NCI-H146 treated with DMSO at 0.1 percent for 48 hours (cell line): ENCODE measurements at regions not wholly inside any gene's neighbourhood (a gene's known extent, or its start where the extent isn't known, plus 50 kb on each side); places are given as distances from the start of the nearest gene placed in this dataset.

ENCODE experiments used
- DNase-seq: peaks from one replicate; lab custom pipeline; 2025; ENCODE audit not compliant: unreplicated experiment; lab: John Stamatoyannopoulos, UW

DNA sequence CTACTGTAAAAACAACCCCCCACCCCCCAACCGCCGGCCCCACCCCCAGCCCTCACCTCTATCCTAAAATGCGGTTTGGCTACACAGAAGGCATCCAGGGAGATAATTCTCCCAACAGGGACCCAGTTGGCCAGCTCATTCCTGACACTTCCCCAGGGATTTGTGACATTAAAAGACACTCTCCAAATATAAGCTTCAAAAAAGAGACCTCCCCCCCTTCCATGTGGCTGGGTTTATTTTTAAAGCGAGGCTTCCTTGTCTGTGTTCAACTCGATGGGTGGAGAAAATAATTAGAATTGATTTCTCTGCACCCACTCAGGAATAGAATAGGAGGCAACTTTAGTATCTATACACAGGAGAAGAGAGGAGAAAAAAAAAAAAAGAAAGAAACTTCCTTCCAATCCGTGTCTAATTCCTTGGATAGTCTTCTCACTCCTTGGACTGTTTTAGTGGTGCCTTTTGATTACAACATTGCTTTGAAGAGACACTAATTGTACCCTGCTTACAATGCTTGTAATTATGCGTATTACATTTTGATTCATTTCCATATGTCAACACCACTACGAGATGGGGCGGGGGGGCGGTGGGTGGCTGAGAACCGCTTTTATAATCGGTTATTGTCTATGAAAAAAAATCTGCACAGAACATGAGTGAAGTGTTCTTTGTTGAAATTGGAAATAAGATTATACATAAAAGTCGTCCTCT lies 500.4 kb downstream of the MIAT start:
- DNase-seq, result no peak

DNA sequence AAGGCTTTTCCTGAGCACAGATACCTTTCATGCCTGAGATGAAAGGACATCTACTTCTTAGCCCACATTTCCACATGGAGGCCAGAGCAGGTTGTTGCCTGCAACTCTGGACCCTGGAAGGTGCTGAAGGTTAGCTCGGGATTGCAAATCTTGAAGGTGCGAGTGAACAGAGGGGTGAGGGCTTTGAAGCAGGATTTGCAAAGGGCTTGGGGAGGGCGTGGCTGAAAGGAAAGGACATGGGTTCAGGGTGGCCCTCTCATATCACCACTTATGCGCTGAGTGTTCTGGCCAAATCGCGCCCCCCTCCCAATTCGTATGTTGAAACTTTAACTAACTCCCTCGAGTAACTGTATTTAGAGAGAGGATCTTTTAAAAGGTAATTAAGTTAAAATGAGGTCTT lies 501.6 kb downstream of the MIAT start:
- DNase-seq, result no peak

DNA sequence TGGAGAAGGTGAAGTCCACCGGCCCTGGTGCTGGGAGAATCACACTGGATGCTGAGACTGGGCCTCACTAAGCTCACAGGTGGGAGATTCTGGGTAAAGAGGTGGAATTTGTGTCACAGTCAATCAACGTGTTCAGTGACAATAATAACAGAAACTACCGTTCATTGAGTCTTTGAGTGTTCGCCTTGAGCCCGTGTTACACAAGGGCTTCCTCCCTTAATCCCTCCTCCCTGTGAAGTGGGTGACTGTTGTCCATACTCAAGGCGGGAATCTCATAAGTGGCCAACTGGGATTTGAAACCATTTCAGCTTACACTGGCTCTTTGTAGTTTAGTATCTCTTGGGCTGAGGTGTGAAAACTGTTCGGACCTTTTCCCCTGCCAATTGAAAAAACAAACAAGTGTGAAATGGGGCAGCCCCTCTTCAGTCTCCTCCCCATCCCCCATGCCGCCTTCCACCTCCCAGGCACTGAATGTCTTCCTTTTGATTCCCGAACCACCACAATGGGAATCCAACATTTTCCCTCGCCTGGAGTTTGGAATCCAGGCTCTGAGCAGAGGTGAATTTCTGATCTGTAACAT lies 502.4 kb downstream of the MIAT start:
- DNase-seq, result no peak

DNA sequence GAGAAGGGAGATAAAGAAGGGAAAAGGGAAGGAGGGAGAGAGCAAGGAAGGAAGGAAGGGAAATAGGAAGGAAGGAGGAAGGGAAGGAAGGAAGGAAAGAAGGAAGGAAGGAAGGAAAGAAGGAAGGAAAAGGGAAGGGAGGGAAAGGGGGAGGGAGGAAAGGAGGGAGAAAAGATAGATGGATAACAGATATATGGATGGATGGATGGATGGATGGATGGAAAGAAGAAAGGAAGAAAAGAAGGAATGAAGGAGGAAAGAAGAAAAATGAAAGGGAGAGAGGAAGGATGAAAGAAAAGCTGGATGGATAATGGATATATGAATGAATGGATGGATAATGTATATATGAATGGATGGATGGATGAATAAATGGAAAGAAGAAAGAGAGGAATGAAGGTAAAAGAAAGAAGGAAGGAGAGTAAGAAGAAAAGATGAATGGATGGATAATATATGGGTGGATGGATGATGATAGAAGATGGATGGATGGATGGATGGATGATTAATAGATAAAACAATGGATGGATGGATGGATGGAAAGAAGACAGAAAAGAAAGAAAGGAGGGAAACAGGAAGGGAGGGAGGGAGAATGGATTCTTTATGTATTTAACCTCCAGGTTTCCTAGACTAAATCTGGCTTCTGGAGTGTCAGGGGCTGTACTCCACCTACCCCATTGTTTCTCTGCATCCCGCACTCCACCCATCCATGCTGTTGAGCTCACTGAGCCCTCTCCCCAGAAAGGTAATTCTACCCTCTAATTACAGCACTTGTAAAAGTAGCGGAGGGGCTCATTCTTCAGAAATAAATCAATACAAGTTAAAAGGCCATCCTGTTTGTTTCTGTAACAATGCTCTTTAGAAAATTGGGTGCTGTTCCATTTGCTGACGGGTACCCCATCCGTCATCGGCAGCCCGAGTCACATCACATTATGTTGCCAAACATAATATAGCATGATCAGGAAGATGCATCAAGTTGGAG lies 506.1 kb downstream of the MIAT start:
- no peak for DNase-seq

DNA sequence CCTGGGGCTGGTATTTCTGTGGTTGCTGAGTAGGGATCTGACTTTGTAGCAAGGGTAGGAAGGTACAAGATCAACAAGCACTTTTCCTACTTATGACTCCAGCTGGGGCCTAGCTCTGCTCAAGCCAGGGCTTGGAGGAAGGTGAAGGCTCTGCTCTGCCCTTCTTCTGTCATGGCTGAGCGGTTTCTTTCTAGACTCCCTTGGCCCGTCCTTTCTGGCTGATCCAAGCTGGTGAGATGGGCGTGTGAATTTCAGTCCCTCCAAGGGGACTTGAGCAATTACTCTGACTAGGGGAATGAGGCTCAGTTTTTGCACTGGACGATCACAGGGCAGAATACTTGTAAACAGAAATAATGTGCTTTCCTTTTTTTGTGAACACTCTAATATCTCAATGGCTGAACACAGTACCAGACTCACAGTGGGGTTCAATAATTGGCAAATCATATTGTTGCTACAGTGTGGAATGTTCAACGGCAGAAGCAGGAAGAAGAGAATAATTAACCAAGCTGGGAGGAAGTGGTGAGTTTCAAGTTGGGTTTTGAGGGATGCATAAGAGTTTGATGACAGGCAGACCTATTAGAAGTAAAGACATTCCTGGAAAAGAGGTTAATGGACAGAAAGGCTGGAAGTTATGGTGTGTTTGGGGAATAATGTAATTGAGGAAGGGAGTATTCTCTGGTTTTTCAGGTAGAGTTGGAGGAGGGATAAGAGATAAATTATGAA lies 507.6 kb downstream of the MIAT start:
- DNase-seq, result no peak

DNA sequence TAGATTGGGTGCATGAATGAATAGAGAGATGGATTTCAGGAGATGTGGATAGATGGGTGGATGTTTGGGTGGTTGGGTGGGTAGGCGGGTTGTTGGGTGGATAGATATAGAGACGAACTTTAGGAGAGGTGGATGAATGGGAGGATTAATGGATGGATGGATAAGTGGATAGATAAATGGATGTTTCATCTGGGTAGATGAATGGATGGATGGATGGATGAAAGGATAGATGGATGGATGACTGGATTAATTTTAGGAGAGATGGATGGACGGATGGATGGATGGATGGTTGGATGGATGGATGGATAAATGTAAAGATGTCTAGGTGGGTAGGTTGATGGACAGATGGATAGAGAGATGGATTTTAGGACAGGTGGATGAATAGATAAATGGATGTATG lies 511.3 kb downstream of the MIAT start:
- DNase-seq, result no peak

DNA sequence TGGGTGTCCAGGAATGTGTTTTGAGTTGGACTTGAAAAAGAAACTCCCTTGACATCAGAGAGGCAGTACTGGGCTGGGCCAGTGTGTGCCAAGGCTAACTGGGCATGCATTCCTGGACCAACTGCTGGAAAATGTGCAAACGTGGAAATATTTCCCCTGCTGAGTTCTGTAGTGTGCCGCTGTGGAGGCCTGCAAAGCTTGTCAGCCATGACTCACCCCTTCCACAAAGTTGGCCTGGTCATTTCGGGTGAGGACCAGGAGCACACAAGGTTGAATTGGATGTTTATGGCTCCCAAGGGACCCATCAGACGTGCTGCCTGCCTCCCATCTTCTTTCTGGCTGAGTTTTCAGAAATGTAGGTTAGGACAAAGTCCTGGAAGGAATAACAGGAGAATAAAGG lies 513.1 kb downstream of the MIAT start:
- no peak for DNase-seq

DNA sequence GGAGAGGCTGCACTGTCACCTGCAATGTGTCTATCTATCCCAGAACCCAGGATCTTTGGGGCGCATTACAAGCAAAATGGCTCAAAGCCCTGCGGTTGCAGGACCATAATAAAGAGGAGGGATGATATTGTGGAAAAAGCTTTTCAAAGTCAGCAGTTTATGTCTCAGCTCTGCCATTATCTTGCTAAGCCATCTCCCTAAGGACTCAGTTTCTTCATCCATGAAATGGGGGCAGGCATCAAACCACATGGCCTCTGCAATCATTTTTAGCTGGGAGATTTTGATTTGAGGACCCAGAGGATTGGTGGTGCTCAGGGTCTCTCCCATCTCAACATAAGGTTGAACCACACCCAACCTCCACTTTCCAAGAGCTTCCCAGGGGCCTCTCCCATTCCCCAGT lies 513.8 kb downstream of the MIAT start:
- DNase-seq, result no peak

DNA sequence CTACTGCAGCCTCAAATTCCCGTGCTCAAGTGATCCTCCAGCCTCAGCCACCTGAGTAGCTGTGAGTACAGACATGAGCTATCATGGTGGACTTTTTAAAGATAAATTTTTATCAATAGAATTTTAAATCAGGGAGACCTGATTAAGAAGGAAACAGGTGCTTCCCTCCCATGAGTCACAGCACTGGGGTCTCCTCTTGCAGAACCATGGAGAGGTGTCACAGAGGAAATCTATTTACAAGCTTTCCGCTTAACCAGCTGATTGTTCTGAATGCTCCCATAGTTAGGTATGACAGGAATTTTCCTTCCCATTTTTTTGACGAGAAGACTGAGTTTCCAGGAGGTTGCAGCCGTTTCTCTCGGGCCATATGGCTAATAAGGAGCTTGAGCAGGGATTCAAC lies 516.1 kb downstream of the MIAT start:
- no peak for DNase-seq

DNA sequence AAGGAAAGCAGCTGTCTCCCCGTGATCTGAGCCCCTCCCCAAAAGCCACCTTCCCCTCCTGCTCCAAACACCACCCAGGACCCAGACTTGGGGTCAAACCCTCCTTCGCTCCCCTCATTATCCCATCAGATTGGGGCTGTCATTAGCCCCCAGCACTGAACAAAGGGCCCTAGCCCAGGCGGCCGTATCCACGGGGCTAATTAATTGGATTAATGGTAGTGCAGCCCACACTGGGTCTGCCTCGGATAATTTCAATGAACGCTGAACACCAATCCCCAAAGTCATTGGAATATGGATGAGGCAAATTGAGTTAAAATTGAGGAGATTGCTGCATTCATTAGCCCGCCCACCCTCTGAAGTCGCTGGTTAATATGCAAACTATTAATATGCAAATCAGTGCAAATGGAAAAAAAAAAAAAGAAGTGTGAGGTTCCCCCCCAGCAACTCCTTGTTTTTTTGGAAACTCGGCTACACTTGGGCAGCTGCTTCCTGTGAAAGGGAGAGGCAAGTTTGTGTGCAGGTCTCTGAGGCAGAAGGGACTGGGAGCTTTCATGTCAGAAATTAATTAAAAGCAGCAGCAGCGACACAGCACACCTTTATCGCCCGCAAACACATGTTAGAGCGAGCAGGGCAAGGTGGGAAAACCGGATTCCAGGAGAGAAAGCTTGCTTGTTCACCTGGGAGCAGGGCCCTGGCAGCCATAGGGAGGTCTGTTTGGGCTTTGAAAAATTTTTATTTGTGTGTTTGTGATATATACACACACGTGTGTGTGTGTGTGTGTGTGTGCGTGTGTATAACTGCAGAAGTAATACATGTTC lies 517.8 kb downstream of the MIAT start:
- DNase-seq, result no peak

DNA sequence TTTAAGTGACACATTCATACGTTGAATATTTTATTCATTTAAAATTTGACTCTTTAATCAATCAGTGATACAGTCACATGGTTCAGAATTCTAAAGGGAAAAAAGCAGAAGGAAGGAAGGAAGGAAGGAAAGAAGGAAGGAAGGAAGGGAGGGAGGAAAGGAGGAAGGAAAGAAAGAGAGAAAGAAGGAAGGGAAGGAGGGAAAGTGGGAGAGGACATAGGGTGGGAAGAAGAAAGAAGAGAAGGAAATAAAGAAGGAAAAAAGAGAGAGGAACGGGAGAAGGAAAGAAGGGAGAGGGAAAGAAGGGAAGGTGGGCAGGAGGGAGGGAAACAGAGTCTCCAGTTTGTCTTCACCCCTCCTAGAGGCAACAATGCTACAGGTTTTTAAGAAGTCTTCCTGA lies 518.6 kb downstream of the MIAT start:
- no peak for DNase-seq

DNA sequence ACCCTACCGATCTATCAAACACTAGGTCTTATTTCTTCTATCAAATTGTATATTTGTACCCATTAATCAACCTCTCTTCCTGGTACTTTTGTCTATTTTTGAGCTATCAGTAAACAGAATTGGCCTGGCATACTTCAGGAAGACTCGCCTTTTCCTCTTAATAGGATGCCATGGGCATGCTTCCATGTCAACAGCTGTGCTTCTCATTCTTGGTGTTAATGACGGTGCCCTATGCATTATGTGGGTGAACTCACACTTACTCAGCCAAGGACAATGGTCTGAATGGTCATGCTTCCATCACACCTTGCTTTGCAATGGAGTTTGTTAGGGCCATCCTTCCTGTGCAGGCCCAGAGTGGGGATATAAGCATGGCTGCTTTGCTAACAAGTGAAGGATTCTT lies 521.8 kb downstream of the MIAT start:
- DNase-seq, result no peak

DNA sequence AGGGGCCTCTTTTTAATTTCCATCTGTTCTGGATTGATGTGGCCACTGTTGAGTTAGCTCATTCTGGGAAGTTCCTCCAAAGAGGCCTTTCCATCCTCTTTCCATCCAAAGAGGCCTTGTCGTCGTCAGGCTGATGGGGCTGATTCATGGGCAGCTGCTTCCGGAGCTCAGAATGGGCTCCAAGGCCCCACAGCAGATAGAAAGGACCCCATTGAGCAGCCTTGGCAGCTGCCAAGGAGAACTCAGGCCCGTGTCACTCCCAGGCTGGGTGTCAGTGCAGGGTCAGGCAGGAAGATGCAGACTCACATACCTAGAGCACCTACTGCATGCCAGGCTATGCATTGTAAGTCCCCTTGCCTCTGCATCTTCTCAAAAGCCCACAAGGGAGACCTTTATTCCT lies 524.1 kb downstream of the MIAT start:
- DNase-seq, result no peak

DNA sequence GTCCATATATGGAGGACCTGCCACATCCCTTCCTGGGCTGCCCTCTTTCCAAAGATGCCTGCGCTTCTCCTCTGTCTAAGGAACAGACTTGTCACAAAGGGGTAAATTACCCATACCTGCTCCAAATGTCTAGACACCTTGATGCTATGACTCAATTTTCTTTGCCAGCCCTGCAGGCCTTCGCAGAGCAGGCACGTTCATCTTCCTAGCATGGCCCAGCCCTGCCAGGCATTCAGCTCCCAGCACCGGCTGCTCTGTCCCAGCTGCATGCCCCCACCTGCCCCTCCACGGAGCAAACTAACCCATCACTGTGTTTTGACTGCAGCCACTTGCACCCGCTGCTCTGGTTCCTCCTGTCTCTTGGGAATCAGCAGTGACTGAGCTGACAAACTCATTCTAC lies 526.1 kb downstream of the MIAT start:
- DNase-seq, result no peak

DNA sequence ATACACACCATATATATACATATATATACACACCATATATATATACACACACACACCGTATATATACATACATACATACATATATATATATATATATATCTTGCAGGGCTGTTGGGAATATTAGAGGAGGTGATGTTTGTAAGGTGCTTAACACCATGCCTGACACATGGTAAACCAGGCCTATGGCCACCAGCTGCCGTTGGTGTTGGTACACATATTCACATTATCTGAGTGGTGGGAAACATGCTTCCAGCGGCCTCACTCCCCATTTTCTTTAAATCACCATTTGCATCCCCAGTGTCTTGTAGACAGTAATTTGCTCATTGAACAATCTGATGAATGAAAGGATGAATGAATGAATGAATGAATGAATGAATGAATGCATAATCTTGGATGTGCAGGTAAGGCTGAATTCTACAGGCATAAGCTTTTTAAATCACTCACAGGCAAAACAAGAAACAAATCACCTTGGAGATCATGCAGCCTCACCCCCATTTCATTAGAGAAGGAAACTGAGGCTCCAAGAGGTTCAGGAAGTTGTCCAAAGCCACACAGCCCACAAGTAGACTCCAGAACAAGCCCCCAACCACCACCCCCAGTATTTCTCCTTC lies 527.8 kb downstream of the MIAT start:
- DNase-seq, result no peak

DNA sequence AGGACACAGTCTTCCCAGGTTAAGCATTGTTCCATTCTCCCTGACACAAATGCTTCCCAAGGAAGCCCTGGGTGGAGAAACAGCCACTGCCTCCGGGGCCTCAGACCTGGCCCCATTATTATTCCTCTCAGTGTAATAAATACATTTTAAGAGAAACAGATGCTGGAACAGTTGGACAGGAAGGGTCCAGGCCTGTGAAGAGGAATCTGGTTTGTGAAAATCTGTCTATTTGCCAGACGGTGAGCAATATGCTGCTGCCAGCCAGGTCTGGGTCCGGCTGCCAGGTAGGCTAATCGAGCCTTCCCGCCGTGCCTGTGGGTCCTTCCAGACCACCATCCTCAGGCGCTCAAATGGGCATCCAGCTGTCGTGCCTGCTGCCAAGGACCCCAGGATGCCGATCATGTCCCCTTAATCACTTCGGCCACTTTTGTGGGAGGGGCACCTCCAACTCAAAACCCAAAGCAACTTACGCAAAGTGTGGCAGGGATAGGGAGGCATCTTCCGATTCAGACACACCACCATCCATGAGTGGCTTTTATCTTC lies 528.4 kb downstream of the MIAT start:
- DNase-seq, result no peak

DNA sequence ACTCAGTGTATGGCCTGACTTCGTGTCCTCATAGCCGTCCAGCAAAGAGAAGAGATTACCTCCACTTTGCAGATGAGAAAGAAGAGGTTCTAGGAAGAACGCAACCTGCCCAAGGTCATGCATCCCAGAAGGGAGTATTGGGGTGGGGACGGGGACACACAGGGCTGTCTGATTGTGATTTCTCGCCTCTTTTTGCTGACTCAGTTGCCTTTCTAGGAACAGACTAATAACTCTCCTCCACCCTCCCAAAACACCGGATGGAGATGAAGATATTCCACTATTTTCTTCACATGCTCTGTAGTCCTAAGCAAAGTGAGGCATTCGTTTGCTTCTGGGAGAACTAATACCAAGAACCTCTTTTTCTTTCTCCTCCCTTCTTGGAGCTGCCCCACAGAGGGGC lies 529.3 kb downstream of the MIAT start:
- DNase-seq, result no peak

DNA sequence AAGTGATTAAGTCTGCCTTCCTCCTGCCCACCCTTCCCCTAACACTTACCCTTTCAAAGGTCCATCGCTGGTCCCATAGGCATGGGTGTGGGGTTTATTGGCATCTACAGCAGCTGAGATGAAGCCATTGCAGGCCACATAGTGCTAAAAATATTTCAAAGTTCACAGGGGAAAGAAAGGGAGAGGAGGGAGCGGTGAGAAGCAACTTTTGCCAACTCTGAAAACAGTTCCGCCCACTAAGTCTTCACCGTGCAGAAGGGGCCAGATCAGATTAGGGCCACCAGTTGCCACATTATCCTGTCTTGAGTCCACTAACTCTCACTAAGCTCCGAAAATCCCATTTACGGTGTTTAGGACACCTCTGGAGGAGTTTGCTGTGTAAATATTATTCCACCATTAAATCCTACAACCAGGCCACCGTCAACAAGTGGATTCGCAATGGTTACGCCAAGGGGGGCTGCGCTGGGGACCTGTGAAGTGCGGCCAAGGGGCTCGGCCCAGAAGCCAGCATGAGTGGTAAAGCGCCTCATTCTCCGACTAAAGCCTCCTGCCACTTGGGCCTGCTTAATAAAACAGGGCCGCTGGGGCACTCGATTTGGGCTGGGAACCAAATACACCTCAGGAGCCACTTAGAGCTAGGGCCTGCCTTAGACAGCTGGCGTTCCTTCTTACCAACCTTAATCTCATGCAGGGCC lies 534.9 kb downstream of the MIAT start:
- DNase-seq, result no peak

DNA sequence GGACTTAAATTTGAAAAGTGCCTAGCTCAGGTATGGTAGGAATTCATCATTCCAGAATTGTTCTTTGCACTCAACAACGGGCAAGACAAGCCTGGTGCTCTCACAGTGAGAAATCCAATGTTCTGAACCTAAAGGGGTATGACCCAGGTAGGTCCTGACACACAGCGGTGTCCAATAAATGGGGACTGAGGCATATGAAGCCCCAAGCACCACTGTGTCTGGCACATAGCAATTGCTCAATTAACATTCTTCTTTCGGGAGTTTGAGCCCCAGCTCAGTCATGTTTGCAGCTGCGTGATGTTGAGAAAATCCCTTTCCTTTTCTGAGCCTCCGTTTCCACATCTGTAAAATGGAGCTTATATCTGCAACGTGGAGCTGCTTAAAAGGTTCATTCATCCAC lies 535.8 kb downstream of the MIAT start:
- DNase-seq, result no peak
